ENCODE measurements at regions not wholly inside any gene's neighbourhood (a gene's known extent, or its start where the extent isn't known, plus 50 kb on each side); places are given as distances from the start of the nearest gene placed in this dataset.

- DNase-seq (ENCODE audit: extremely low read depth, low read depth), result no peak
- no peak overlapping the region for H3K4me3 ChIP-seq (replicated peaks; ENCODE audit: low read depth, low read length)
- no peak for TF ChIP-seq CTCF (IDR thresholded peaks at IDR 0.05; ENCODE audit: low read depth, low read length, missing control alignments)
Observed at GRCh38 chr11:116271479-116271878, 501.3 kb downstream of the BUD13 start.

GRCh38 chr11:116267146-116267545, 505.6 kb downstream of the BUD13 start:
- TF ChIP-seq CTCF (IDR thresholded peaks at IDR 0.05; ENCODE audit: low read depth, low read length, missing control alignments), result no peak
- no peak overlapping the region for H3K4me3 ChIP-seq (replicated peaks; ENCODE audit: low read depth, low read length)
- DNase-seq (ENCODE audit: extremely low read depth, low read depth), result no peak

GRCh38 chr11:116263770-116264169, 509.0 kb downstream of the BUD13 start:
- TF ChIP-seq CTCF (IDR thresholded peaks at IDR 0.05; ENCODE audit: low read depth, low read length, missing control alignments), result no peak
- H3K4me3 ChIP-seq (replicated peaks; ENCODE audit: low read depth, low read length), result no peak overlapping the region
- no peak for DNase-seq (ENCODE audit: extremely low read depth, low read depth)

- no peak overlapping the region for H3K4me3 ChIP-seq (replicated peaks; ENCODE audit: low read depth, low read length)
- no peak for DNase-seq (ENCODE audit: extremely low read depth, low read depth)
- TF ChIP-seq CTCF (IDR thresholded peaks at IDR 0.05; ENCODE audit: low read depth, low read length, missing control alignments), result no peak
Observed at GRCh38 chr11:116263019-116263418, 509.8 kb downstream of the BUD13 start.

- no peak for TF ChIP-seq CTCF (IDR thresholded peaks at IDR 0.05; ENCODE audit: low read depth, low read length, missing control alignments)
- no peak for DNase-seq (ENCODE audit: extremely low read depth, low read depth)
Observed at GRCh38 chr11:116262370-116262769, 510.4 kb downstream of the BUD13 start.

GRCh38 chr11:116261606-116262005, 511.2 kb downstream of the BUD13 start:
- no peak for DNase-seq (ENCODE audit: extremely low read depth, low read depth)
- no peak overlapping the region for H3K4me3 ChIP-seq (replicated peaks; ENCODE audit: low read depth, low read length)
- TF ChIP-seq CTCF (IDR thresholded peaks at IDR 0.05; ENCODE audit: low read depth, low read length, missing control alignments), result no peak

More at GRCh38 chr11:116262370-116262769, 510.4 kb downstream of the BUD13 start:
- H3K4me3 ChIP-seq (replicated peaks; ENCODE audit: low read depth, low read length), result no peak overlapping the region

GRCh38 chr11:116258821-116259220, 514.0 kb downstream of the BUD13 start:
- no peak for TF ChIP-seq CTCF (IDR thresholded peaks at IDR 0.05; ENCODE audit: low read depth, low read length, missing control alignments)
- no peak for DNase-seq (ENCODE audit: extremely low read depth, low read depth)
- no peak overlapping the region for H3K4me3 ChIP-seq (replicated peaks; ENCODE audit: low read depth, low read length)
